ENCODE measurements at regions not wholly inside any gene's neighbourhood (a gene's known extent, or its start where the extent isn't known, plus 50 kb on each side); places are given as distances from the start of the nearest gene placed in this dataset.
"Not testable (repeated sequence)": the region's sequence is repeated elsewhere in the genome, so short reads cannot be mapped to it uniquely, and the experiment has no call there.

- intact Hi-C loops (cut with DNase I); DNase-seq: not testable (repeated sequence)
Observed at GRCh38 chr1:244332761-244333160, 118.9 kb downstream of the ADSS2 start.

- intact Hi-C loops (cut with DNase I); DNase-seq: not testable (repeated sequence)
Observed at GRCh38 chr1:244334315-244334714, 117.4 kb downstream of the ADSS2 start.

- intact Hi-C loops (cut with DNase I) = not testable (repeated sequence)
Observed at GRCh38 chr1:244334842-244335241, 116.9 kb downstream of the ADSS2 start.

DNA sequence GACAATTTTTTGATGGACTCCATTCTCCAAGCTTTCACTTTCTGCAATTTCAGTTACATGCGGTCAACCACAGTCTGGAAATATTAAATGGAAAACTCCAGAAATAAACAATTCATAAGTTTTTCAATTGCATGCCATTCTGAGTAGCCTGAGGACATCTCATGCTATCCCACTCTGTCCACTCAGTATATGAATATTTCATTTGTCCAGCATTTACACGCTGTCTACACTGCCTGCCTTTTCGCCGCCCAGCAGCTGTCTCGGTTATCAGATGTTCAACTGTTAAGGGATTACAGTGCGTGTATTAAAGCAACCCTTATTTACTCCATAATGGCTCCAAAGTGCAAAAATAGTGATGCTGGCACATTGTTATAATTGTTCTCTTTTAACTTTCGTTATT is 116.3 kb downstream of the ADSS2 start:
- no peak for DNase-seq
- intact Hi-C loops (cut with DNase I) = no loop called here

More at GRCh38 chr1:244334842-244335241, 116.9 kb downstream of the ADSS2 start:
- DNase-seq = not testable (repeated sequence)

DNA sequence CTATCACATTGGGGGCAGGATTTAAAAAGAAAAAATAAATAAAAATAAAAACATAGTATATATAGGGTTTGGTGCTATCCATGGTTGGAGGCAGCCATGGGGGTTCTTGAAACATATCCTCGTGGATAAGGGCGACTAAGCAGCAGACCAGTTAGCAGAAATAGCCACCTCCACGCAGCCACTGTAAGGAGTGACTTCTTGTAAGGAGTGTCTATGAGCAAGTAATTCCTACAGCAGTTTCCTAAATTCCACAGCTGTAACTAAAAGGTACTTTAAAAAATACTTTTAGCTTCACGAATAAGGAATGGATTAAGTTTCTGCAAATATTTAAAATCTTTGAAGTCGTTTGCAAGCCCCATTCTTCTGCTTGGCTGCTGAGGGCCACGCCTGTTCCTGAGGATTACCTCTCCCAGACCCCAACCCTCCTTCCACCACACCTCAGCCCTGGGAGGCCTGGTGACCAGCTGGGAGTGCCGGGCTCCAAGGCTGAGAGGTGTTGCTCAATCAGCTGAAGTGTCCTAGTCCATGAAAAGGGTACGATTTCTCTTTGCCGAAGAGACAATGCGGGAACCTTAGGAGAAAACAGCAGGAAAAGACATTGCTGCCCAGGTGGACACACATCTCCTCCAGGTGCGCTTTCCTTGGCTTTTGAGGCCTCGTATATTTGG is 115.3 kb downstream of the ADSS2 start:
- intact Hi-C loops (cut with DNase I) = no loop called here

DNA sequence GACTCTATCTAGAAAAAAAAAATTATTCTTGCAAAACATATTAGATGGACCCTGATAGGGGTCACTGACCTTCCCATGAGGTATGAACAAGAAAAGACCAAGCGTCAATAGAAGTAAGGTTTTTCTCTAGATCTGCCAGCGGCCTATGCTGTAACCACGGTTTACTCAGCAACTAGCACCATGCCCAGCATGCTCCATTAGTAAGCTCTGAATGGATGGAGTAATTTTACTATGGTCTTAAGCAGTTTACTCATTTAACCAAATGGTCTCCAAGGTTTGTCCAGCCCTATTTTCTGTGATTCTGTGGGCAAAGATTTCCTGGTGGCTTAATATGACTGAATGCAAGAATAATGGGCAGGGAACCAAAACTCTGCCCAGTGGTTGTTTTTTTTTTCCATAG is 113.9 kb downstream of the ADSS2 start:
- no peak for DNase-seq
- intact Hi-C loops (cut with DNase I) = no loop called here

More for the DNA sequence above, 115.3 kb downstream of the ADSS2 start:
- DNase-seq = peak in 1 of 10 donors; percentile 41

DNA sequence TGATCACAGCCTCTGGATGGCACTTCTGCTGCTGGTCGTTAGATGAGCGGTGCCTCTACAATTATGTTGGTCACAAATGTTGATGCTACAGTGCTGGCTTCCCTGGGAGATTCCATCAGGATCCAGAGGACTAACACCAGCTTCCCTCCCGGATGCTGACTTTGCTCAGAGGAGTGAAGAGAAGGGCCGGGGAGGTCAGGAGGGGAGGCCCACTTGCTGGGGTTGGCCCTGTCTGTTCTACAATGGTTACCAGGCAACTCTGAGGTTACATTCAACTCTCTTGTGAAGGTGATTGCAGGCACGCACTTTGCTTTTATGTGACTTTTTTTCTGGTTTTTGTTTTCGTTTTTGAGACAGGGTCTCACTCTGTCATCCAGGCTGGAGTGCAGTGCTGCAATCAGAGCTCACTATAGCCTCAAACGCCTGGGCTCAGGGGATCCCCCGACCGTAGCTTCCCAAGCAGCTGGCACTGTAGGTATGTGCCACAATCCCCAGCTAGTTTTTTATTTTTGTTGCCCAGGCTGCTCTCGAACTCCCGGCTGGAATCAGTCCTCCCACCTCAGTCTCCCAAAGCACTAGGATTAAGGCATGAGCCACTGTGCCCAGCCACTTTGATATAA is 112.5 kb downstream of the ADSS2 start:
- DNase-seq = peak in 1 of 10 donors; percentile 56
- intact Hi-C loops (cut with DNase I) = no loop called here

- peak in 2 of 10 donors; percentile 27 to 80 for DNase-seq
- intact Hi-C loops (cut with DNase I) = no loop called here
Observed at GRCh38 chr1:244339776-244340175, 111.9 kb downstream of the ADSS2 start.

DNA sequence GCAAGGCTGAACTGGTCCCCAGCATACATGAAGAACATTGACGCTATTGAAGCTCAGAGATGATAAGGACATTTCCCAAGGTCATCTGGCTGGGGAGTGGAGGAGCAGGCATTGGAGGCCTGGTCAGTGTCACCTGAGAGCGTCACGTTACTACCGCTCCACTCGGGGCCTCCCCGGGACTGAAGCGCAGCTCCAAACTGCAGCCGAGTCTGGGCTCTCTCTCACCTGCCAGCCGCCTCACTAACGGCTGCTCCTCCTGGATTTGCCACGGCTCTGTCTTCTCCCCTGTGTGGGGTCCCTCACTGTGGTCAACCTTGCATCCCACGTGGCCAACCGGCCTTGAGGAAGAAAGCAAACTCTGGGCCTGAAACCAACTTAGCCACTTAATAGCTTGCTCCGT is 111.3 kb downstream of the ADSS2 start:
- intact Hi-C loops (cut with DNase I) = no loop called here
- no peak for DNase-seq

DNA sequence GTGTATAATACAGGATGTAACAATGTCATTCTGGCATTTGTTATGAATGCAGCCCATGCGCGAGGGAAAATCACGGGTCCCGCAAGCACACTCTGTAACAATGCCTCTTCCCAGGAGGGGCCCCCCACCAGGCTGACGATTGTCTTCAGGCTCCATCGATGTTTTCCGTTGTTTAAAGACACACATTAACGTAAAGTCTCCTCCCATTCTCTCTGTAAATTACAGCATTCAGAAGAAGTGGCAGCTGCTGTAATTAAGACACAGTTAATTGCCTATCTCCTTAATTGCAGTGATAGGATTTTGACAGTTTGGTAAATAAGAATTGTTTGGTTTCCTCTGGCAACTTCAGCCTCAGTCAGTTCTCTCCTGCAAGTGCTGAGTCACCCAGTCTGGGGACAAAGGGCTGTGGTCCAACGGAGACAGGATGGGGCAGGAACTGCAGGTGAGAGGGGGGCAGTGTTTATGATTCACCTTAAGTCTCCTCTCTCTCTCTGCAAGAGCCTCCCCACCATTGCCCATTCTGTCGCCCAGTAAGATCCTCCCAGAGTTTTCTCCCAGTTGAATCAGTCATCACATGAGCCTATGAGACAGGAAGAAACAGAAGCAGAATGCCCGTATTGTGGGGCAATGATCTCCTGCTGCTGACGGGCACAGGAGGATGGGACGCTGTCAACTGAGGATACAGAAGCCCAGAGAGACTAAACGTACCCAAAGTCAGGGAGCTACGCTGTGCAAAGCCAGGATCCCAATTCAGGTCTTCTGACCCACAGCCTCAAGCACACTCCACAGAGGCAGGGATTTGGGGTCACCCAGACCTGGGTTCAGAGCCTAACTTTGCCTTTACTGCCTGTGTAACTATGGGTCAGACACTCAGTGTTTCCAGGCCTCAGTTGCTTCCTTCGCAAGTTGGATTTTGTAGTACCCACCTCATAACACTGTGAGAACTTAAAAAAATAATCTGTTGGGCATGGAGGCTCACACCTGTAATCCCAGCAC is 110.0 kb downstream of the ADSS2 start:
- peak in 7 of 10 donors; percentile 24 to 85 (median 49) for DNase-seq
- intact Hi-C loops (cut with DNase I) = no loop called here

- intact Hi-C loops (cut with DNase I) = no loop called here
- no peak for DNase-seq
Observed at GRCh38 chr1:244344001-244344400, 107.7 kb downstream of the ADSS2 start.

GRCh38 chr1:244346972-244347618 is 104.6 kb downstream of the ADSS2 start:
- DNase-seq = no peak
- intact Hi-C loops (cut with DNase I) = no loop called here

GRCh38 chr1:244347942-244348341 is 103.8 kb downstream of the ADSS2 start:
- DNase-seq = no peak
- intact Hi-C loops (cut with DNase I) = no loop called here

DNA sequence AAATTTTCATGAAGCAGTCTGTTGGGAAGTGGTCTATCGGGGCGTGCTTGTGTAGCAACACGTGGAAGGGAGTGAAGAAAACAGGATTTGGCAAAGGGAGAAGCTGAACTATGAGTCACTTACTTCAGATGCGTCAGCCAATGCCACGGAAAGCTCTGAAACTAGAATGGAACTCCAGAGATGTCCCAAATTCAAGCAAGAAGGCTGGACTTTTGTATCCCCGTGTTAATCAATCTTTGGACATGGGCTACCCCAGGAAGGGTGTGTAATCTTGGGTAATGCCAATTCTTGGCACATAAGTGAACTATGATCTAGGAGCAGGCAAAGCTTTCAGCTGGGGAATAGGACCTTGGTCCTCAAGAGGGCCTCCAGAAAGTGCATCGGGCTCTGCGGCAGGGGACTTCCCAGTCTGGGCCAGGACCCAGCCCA is 102.6 kb downstream of the ADSS2 start:
- intact Hi-C loops (cut with DNase I) = no loop called here
- DNase-seq = no peak

DNA sequence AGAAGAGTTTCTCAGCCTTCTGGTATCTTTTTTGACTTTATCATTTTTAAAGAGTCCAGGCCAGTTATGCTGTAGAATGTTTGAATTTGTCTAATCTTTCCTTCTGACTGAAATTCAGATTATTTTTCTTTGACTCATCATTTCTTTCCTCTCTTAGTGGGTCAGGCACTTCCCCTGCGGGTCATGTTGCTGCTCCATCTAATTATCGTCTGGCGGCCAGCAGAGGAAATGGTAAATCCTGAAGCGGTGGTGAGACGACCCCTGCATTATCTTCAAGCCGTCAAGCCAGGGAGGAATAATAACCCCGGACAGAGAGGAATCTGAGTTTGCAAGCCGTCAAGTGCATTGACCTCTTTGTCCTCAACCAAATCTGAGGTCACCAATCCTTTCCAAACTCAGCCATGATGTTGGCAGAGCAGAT is 102.1 kb downstream of the ADSS2 start:
- intact Hi-C loops (cut with DNase I) = no loop called here
- DNase-seq = no peak

DNA sequence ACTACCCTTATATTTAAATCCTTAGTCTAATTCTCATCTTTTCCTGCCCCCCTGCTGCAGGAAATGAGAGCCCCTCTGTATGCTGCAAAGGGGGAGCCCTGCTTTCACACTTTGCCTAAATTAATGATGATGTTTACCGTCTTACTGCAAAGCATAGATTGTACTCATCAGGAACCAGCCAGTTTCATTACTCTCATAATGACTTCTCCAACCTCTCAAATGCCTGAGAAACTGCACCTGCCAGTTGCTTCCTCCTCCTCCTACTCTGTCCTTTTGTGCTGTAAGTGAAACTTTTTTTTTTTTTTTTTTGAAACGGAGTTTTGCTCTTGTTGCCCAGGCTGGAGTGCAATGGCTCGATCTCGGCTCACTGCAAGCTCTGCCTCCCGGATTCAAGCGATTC is 101.7 kb downstream of the ADSS2 start:
- intact Hi-C loops (cut with DNase I) = no loop called here

DNA sequence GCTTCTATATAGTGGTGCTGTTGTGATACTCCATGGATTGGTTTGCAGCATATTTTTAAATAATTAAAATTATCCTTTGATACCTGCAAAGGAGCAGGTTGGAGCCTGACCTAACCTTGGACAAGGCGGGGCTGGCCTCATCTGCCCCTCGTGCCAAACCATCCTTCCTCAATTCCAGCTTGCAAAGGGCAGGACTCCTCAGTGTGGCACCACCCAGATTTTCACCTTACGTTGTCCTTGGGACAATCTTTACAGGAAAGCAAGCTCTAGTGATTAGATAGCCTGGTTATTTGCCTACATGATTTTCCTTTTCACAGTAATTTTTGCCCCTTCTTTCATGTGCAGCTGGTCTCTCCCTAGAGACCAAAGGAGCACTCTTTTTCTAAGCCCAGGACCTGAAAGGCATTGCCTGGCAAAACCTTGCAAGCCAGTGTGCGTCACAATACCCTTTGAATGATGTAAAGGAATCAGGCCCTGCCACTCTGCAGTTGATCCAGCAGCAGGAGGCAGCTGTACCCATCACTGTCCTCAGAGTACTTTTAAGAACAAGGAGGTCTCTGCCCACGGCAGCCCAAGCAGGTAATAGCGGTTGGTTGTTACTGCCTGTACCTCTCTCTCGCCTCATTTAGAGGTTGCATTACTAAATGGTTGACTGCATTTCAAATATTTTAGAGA is 99.4 kb downstream of the ADSS2 start:
- DNase-seq = no peak
- intact Hi-C loops (cut with DNase I) = no loop called here

More for the DNA sequence above, 101.7 kb downstream of the ADSS2 start:
- no peak for DNase-seq

DNA sequence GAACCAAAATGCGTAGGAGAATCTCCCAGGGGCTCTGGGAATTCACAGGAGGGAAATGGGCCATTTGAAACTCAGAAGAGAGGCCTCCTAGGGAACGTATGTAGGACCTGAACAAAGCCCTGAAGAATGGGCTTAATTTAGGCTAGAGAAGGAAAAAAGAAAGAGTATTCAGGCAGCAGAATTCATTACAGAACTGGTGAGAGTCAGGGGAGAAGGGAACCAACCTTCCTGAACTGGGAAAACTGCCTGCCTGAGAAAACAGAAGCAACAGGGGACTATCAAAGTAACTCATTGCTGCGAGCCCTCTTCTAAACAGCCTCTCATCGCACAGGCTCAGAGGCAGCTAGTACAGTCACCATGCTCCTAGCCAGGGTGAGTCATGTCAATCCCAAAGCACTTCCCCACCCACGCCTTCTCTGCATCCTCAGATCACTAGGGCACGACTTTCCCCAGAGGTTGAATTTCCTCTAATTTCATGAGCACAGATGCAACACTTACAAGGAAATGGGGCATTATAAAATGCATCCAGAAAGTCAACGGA is 98.1 kb downstream of the ADSS2 start:
- intact Hi-C loops (cut with DNase I) = no loop called here

GRCh38 chr1:244354810-244355278 is 96.9 kb downstream of the ADSS2 start:
- DNase-seq = no peak
- intact Hi-C loops (cut with DNase I) = no loop called here

More for the DNA sequence above, 98.1 kb downstream of the ADSS2 start:
- no peak for DNase-seq
